H1 (cell line): ENCODE measurements at regions not wholly inside any gene's neighbourhood (a gene's known extent, or its start where the extent isn't known, plus 50 kb on each side); places are given as distances from the start of the nearest gene placed in this dataset.

Experiments
- CTCF ChIA-PET: fragments of 300-600 bp; sonication (Branson Sonifier 250); formaldehyde crosslinking; loops from one replicate; lab custom pipeline; 2021; ENCODE audit not compliant: partially characterized antibody; lab: Charles Lee
- POLR2A ChIA-PET: fragments of 300-600 bp; sonication (Branson Sonifier 250); formaldehyde crosslinking; loops from one replicate; lab custom pipeline; 2021; ENCODE audit warnings: inconsistent platforms; ENCODE audit not compliant: partially characterized antibody; lab: Charles Lee
- DNase-seq, 2 experiments: peaks; one replicate each; pipeline versions ENCODE4 v3.0.0 to v3.0.0-alpha.2; 2010 to 2022; ENCODE audit warnings: low spot score in 2 of 2, low read depth in 1 of 2, mixed read lengths in 1 of 2
- FAIRE-seq: peaks from 2 replicates; lab custom pipeline; 2011; peaks lifted over from hg19 to GRCh38; lab: Jason Lieb, UNC
- H2AFZ ChIP-seq: 2 replicates; pipeline ENCODE4 v1.8.1; 2012; ENCODE audit warnings: low read length, inconsistent platforms
- H2AK5ac ChIP-seq: 2 replicates; pipeline ENCODE4 v1.6.1; 2013; ENCODE audit warnings: low read depth, low read length
- H2BK120ac ChIP-seq: replicated peaks from 2 replicates; pipeline ENCODE3; 2013; ENCODE audit warnings: low read depth, low read length, inconsistent platforms
- H2BK12ac ChIP-seq: 2 replicates; pipeline ENCODE4 v1.6.1; 2013; ENCODE audit warnings: low read depth, low read length
- H2BK15ac ChIP-seq: 2 replicates; pipeline ENCODE4 v1.6.1; 2013; ENCODE audit warnings: low read length
- H2BK20ac ChIP-seq: 2 replicates; pipeline ENCODE4 v1.6.1; 2013; ENCODE audit warnings: low read length
- H2BK5ac ChIP-seq: 2 replicates; pipeline ENCODE4 v1.6.1; 2013; ENCODE audit warnings: low read depth, low read length
- H3K14ac ChIP-seq: 2 replicates; pipeline ENCODE4 v1.6.1; 2013; ENCODE audit warnings: inconsistent platforms; ENCODE audit not compliant: insufficient read length
- H3K18ac ChIP-seq: 2 replicates; pipeline ENCODE4 v1.6.1; 2013; ENCODE audit warnings: low read length; ENCODE audit errors: extremely low read depth
- H3K23ac ChIP-seq: 2 replicates; pipeline ENCODE4 v1.6.1; 2013; ENCODE audit warnings: inconsistent platforms; ENCODE audit not compliant: insufficient read length
- H3K23me2 ChIP-seq: 2 replicates; pipeline ENCODE4 v1.6.1; 2013; ENCODE audit warnings: low read depth, low read length
- H3K27ac ChIP-seq: 2 replicates; pipeline ENCODE4 v1.6.1; 2011; ENCODE audit warnings: low read depth, low read length, inconsistent platforms
- H3K27me3 ChIP-seq, 4 experiments: replicated peaks in 1 of 4; 1 replicate in 1 of 4; 2 replicates in 3 of 4; pipeline versions ENCODE4 v1.6.1 to v1.8.1; 2011 to 2013; ENCODE audit warnings: low read length in 3 of 4, mild to moderate bottlenecking in 3 of 4, inconsistent platforms in 2 of 4, mixed read lengths in 2 of 4, moderate library complexity in 1 of 4; ENCODE audit not compliant: control insufficient read depth in 3 of 4, insufficient read depth in 3 of 4; ENCODE audit errors: extremely low read depth in 1 of 4
- H3K36me3 ChIP-seq, 4 experiments: 2 replicates each; pipeline versions ENCODE4 v1.6.1 to v1.8.1; 2011 to 2013; ENCODE audit warnings: mild to moderate bottlenecking in 4 of 4, low read length in 3 of 4, moderate library complexity in 2 of 4, control low read depth in 1 of 4, inconsistent platforms in 1 of 4; ENCODE audit not compliant: insufficient read depth in 4 of 4, control insufficient read depth in 2 of 4
- H3K4ac ChIP-seq: replicated peaks from 2 replicates; pipeline ENCODE3; 2013; ENCODE audit warnings: low read length, low read depth, mixed read lengths, inconsistent platforms; ENCODE audit not compliant: insufficient read length
- H3K4me1 ChIP-seq, 4 experiments: replicated peaks in 1 of 4; 1 replicate in 1 of 4; 2 replicates in 3 of 4; pipeline versions ENCODE4 v1.6.1 to v1.8.1; 2011 to 2013; ENCODE audit warnings: low read length in 3 of 4, inconsistent platforms in 2 of 4, mixed read lengths in 1 of 4; ENCODE audit not compliant: insufficient read depth in 4 of 4, control insufficient read depth in 3 of 4
- H3K4me2 ChIP-seq, 2 experiments: 2 replicates each; pipeline versions ENCODE4 v1.6.1 to v1.8.1; 2011 to 2013; ENCODE audit warnings: low read depth in 2 of 2, low read length in 2 of 2, control low read depth in 1 of 2, inconsistent platforms in 1 of 2, mild to moderate bottlenecking in 1 of 2; ENCODE audit not compliant: insufficient read depth in 1 of 2
- H3K4me3 ChIP-seq, 4 experiments: fragments of 200-600, 300-600 bp in 1 of 4; sonication (generic), shearing (Covaris generic), sonication (Bioruptor Twin) in 1 of 4; 2 replicates each; pipeline versions ENCODE4 v1.5.1 to v1.8.1; 2011 to 2016; ENCODE audit warnings: low read length in 4 of 4, low read depth in 3 of 4, control low read depth in 2 of 4, inconsistent platforms in 2 of 4, mild to moderate bottlenecking in 2 of 4, mixed read lengths in 1 of 4, moderate library complexity in 1 of 4; ENCODE audit not compliant: insufficient read depth in 2 of 4; ENCODE audit errors: extremely low read depth in 1 of 4
- H3K56ac ChIP-seq: replicated peaks from 2 replicates; pipeline ENCODE3; 2013; ENCODE audit warnings: low read depth, mild to moderate bottlenecking, mixed read lengths, low read length, inconsistent platforms; ENCODE audit not compliant: insufficient read length
- H3K79me1 ChIP-seq: 2 replicates; pipeline ENCODE4 v1.6.1; 2013; ENCODE audit warnings: low read depth, low read length, control low read depth
- H3K79me2 ChIP-seq, 2 experiments: 2 replicates each; pipeline versions ENCODE4 v1.6.1 to v1.8.1; 2012 to 2013; ENCODE audit warnings: low read length in 2 of 2, mild to moderate bottlenecking in 2 of 2, inconsistent platforms in 1 of 2; ENCODE audit not compliant: insufficient read depth in 2 of 2, control insufficient read depth in 1 of 2
- H3K9ac ChIP-seq, 4 experiments: replicated peaks in 1 of 4; 1 replicate in 1 of 4; 2 replicates in 3 of 4; pipeline versions ENCODE4 v1.6.1 to v1.8.1; 2011 to 2013; ENCODE audit warnings: low read depth in 3 of 4, low read length in 3 of 4, control low read depth in 2 of 4, mild to moderate bottlenecking in 2 of 4, moderate library complexity in 2 of 4, inconsistent platforms in 1 of 4; ENCODE audit errors: extremely low read depth in 1 of 4
- H3K9me3 ChIP-seq, 2 experiments: 2 replicates each; pipeline versions ENCODE4 v1.6.1 to v1.8.1; 2012 to 2013; ENCODE audit warnings: mild to moderate bottlenecking in 2 of 2, moderate library complexity in 2 of 2, control low read depth in 1 of 2, inconsistent platforms in 1 of 2, low read depth in 1 of 2, low read length in 1 of 2, mixed read lengths in 1 of 2; ENCODE audit not compliant: insufficient read depth in 2 of 2
- H4K20me1 ChIP-seq, 2 experiments: replicated peaks in 1 of 2; 2 replicates each; pipeline versions ENCODE3 to v1.8.1; 2011 to 2013; ENCODE audit warnings: inconsistent platforms in 2 of 2, low read length in 2 of 2, mild to moderate bottlenecking in 1 of 2; ENCODE audit not compliant: insufficient read depth in 2 of 2, control insufficient read depth in 1 of 2
- H4K5ac ChIP-seq: 2 replicates; pipeline ENCODE4 v1.6.1; 2013; ENCODE audit warnings: low read length, low read depth, mixed read lengths, inconsistent platforms; ENCODE audit not compliant: insufficient read length
- H4K8ac ChIP-seq: 2 replicates; pipeline ENCODE4 v1.8.0; 2013; ENCODE audit warnings: mild to moderate bottlenecking, moderate library complexity, low read length, inconsistent platforms; ENCODE audit not compliant: insufficient read depth; ENCODE audit errors: extremely low read depth
- H4K91ac ChIP-seq: replicated peaks from 2 replicates; pipeline ENCODE3; 2013; ENCODE audit warnings: low read length, mixed read lengths, inconsistent platforms; ENCODE audit not compliant: insufficient read length
- CTCF ChIP-seq, 3 experiments: IDR thresholded peaks; 1 replicate in 2 of 3; 2 replicates in 1 of 3; pipeline versions ENCODE4 v1.5.1 to v1.6.1; 2011; ENCODE audit warnings: low read length in 3 of 3, mild to moderate bottlenecking in 3 of 3, inconsistent platforms in 2 of 3, low read depth in 1 of 3, moderate library complexity in 1 of 3; ENCODE audit not compliant: insufficient read depth in 1 of 3; ENCODE audit errors: control extremely low read depth in 1 of 3
- RAD21 ChIP-seq, 2 experiments: IDR thresholded peaks in 1 of 2; conservative IDR thresholded peaks in 1 of 2; 2 replicates each; pipeline ENCODE4 v1.6.1; 2011; ENCODE audit warnings: low read depth in 2 of 2, low read length in 2 of 2, improper control_type of control experiment in 1 of 2, inconsistent platforms in 1 of 2, mild to moderate bottlenecking in 1 of 2, moderate library complexity in 1 of 2
- ZNF274 ChIP-seq: IDR thresholded peaks from 2 replicates; pipeline ENCODE4 v1.7.0; 2012; ENCODE audit warnings: low read length, borderline replicate concordance; ENCODE audit errors: extremely low read depth
- WGBS, 2 experiments: shearing (Covaris generic) in 1 of 2; methylation state at CpG; one replicate each; pipeline versions ENCODE4 v1.1.6 to v1.1.7; 2013 to 2015; ENCODE audit warnings: low lambda C conversion rate in 2 of 2, mixed read lengths in 2 of 2, inconsistent platforms in 1 of 2, low coverage in 1 of 2, missing lambda C conversion rate in 1 of 2; ENCODE audit not compliant: insufficient replicate concordance in 2 of 2, insufficient coverage in 1 of 2, insufficient read length in 1 of 2; ENCODE audit errors: extremely low coverage in 1 of 2, missing lambda C conversion rate in 1 of 2; 5-methylcytosine and 5-hydroxymethylcytosine counted together

DNA sequence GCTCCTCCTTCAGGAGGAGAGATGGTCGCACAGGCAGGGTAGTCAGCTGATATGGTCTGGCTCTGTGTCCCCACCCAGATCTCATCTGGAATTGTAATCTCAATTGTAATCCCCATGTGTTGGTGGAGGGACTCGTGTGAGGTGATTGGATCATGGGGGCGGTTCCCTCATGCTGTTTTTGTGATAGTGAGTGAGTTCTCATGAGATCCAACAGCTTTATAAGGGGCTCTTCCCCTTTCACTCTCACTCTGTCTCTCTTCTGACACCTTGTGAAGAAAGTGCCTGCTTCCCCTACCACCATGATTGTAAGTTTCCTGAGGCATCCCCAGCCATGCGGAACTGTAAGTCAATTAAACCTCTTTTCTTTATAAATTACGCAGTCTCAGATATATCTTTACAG is 218.9 kb upstream of the TMTC1 start:
- no peak overlapping the region for H4K8ac ChIP-seq
- H2AK5ac ChIP-seq, result no peak overlapping the region
- TF ChIP-seq CTCF (IDR thresholded peaks at IDR 0.05; ENCODE audit: control extremely low read depth in 1 of 3, insufficient read depth in 1 of 3, low read depth in 1 of 3, low read length in 3 of 3) (peak in 1 of 3 experiments; percentile 33; a peak in 1 of 4 replicates), ZNF274 (no peak), RAD21 (IDR thresholded peaks at IDR 0.05 in 1 of 2, conservative IDR thresholded peaks at IDR 0.05 in 1 of 2; ENCODE audit: low read depth in 2 of 2, low read length in 2 of 2) (peak; percentile 20 to 32; a peak in 2 of 4 replicates)
- no peak overlapping the region for H3K56ac ChIP-seq
- no peak overlapping the region for H2BK5ac ChIP-seq
- H3K4me3 ChIP-seq, result no peak overlapping the region
- peak overlapping the region; percentile 71; the same call in 1 of the 2 replicates for H2AFZ ChIP-seq
- H3K4me1 ChIP-seq, result no peaks in the 10 kb centered on the region
- H3K36me3 ChIP-seq, result no peaks in the 10 kb centered on the region
- H3K23me2 ChIP-seq, result no peaks in the 10 kb centered on the region
- no peak overlapping the region for H4K5ac ChIP-seq
- no peak for DNase-seq
- no peak overlapping the region for H3K9ac ChIP-seq
- no peak overlapping the region for H3K4me2 ChIP-seq
- H4K20me1 ChIP-seq, result no peaks in the 10 kb centered on the region
- ChIA-PET POLR2A (no interaction called here), CTCF (interaction anchor here (0.9 to 1.1 kb wide), 3 partner anchors 11 to 484 kb away, joined by 3 read pairs; no protein-coding TSS in a partner anchor)
- no peaks in the 10 kb centered on the region for H3K79me1 ChIP-seq
- no peak overlapping the region for H2BK15ac ChIP-seq
- no peak overlapping the region for H3K27ac ChIP-seq
- no peak overlapping the region for H4K91ac ChIP-seq
- no peak overlapping the region for H2BK12ac ChIP-seq
- H3K4ac ChIP-seq, result no peak overlapping the region
- no peak overlapping the region for H3K14ac ChIP-seq
- no peak overlapping the region for H3K18ac ChIP-seq
- H3K79me2 ChIP-seq, result no peaks in the 10 kb centered on the region
- H2BK20ac ChIP-seq, result no peak overlapping the region
- H3K27me3 ChIP-seq, result no peaks in the 10 kb centered on the region
- H3K9me3 ChIP-seq, result no peaks in the 10 kb centered on the region
- FAIRE-seq, result no peak
- H2BK120ac ChIP-seq, result no peak overlapping the region
- WGBS, 2 experiments, result 88% methylated on average over 5 of the region's 5 CpGs; no CpG with 5 or more reads in 1 of the 2 experiments
- H3K23ac ChIP-seq, result no peak overlapping the region
